Left ventricle myocardium inferior (tissue), 1 donor: ENCODE measurements at regions not wholly inside any gene's neighbourhood (a gene's known extent, or its start where the extent isn't known, plus 50 kb on each side); places are given as distances from the start of the nearest gene placed in this dataset.

Experiments used
- DNase-seq: peaks from one replicate; pipeline ENCODE4 v3.0.0-alpha.2; 2020
- H3K27ac ChIP-seq: fragments of 200-600 bp; replicated peaks from 2 replicates; pipeline ENCODE4 v1.8.0; 2021
- H3K27me3 ChIP-seq: fragments of 200-600 bp; 2 replicates; pipeline ENCODE4 v1.8.0; 2021; ENCODE audit warnings: low read depth
- H3K36me3 ChIP-seq: fragments of 200-600 bp; 2 replicates; pipeline ENCODE4 v1.8.0; 2021
- H3K4me1 ChIP-seq: fragments of 200-600 bp; 2 replicates; pipeline ENCODE4 v1.8.0; 2021
- H3K4me3 ChIP-seq: fragments of 200-600 bp; 2 replicates; pipeline ENCODE4 v1.8.0; 2021; ENCODE audit warnings: mild to moderate bottlenecking, moderate library complexity
- H3K9me3 ChIP-seq: fragments of 200-600 bp; replicated peaks from 2 replicates; pipeline ENCODE4 v1.8.0; 2021
- intact Hi-C: fragments of 100-400 bp; cut with micrococcal nuclease; formaldehyde crosslinking; loops from one replicate; pipeline ENCODE4 v1.11.0; 2022
- TF ChIP-seq, protein P1 (sequence below): fragments of 200-600 bp; IDR thresholded peaks from 2 replicates; pipeline ENCODE4 v1.8.0; 2021; ENCODE audit warnings: antibody characterized with exemption, mild to moderate bottlenecking, borderline replicate concordance
- donor health status: DM: no; HTN: yes; CAD: no; lungs with severe emphysema.

DNA sequence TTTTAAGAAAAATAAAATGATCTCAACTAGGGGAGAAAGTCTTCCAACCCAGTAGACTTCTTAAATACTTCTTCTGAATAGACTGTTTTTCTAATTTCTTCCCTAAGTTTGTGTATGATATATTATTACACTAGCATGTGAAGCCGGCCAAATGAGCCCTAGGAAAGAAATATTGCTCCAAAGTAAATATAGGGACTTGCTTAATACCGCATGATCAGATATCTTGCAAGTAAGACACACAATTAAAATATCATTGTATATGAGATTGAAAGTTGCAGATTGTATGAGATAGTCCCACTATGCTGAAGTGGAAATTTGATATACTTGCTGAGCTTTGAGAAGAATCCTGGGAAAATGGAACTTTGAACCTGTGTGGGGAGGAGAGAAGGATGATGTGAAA, 225.7 kb downstream of the BAMBI start:
- no peak overlapping the region for H3K27ac ChIP-seq
- H3K9me3 ChIP-seq: no peaks in the 10 kb centered on the region
- H3K4me3 ChIP-seq: no peak overlapping the region
- DNase-seq: no peak
- H3K4me1 ChIP-seq: peaks cover 4% of the 10 kb centered on the region
- intact Hi-C loops: no loop called here
- TF ChIP-seq, protein P1, sequence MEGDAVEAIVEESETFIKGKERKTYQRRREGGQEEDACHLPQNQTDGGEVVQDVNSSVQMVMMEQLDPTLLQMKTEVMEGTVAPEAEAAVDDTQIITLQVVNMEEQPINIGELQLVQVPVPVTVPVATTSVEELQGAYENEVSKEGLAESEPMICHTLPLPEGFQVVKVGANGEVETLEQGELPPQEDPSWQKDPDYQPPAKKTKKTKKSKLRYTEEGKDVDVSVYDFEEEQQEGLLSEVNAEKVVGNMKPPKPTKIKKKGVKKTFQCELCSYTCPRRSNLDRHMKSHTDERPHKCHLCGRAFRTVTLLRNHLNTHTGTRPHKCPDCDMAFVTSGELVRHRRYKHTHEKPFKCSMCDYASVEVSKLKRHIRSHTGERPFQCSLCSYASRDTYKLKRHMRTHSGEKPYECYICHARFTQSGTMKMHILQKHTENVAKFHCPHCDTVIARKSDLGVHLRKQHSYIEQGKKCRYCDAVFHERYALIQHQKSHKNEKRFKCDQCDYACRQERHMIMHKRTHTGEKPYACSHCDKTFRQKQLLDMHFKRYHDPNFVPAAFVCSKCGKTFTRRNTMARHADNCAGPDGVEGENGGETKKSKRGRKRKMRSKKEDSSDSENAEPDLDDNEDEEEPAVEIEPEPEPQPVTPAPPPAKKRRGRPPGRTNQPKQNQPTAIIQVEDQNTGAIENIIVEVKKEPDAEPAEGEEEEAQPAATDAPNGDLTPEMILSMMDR: no peak
- no peaks in the 10 kb centered on the region for H3K36me3 ChIP-seq
- no peaks in the 10 kb centered on the region for H3K27me3 ChIP-seq

GRCh38 chr10:28903736-28904135, 226.4 kb downstream of the BAMBI start:
- intact Hi-C loops: no loop called here
- no peak overlapping the region for H3K27ac ChIP-seq
- H3K27me3 ChIP-seq: no peaks in the 10 kb centered on the region
- no peaks in the 10 kb centered on the region for H3K4me1 ChIP-seq
- no peaks in the 10 kb centered on the region for H3K9me3 ChIP-seq
- TF ChIP-seq, protein P1: no peak
- no peak overlapping the region for H3K4me3 ChIP-seq
- no peak for DNase-seq
- no peaks in the 10 kb centered on the region for H3K36me3 ChIP-seq

GRCh38 chr10:28905371-28905770, 228.1 kb downstream of the BAMBI start:
- intact Hi-C loops: no loop called here
- TF ChIP-seq, protein P1: no peak
- no peaks in the 10 kb centered on the region for H3K27me3 ChIP-seq
- H3K27ac ChIP-seq: no peak overlapping the region
- no peaks in the 10 kb centered on the region for H3K9me3 ChIP-seq
- H3K36me3 ChIP-seq: no peaks in the 10 kb centered on the region
- no peak overlapping the region for H3K4me3 ChIP-seq
- H3K4me1 ChIP-seq: no peaks in the 10 kb centered on the region
- no peak for DNase-seq

DNA sequence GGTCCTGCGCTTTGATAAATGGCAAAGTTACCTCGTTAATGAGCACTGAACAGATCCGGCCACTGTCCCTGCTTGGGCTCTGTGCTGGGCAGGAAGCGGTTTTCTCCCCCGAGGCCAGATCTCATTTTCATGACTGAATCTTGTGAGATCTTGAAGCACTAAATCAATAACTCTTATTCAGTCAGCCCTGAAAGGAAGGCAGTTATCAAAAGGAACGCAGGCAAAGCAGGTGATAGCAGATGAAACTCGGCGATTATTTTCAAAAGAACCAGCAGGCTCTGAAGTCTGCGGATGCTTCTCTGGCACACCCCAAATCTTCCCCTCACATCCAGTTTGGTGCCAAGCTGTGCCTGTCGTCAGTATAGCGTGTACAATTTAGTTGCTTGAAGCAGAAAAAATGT, 228.7 kb downstream of the BAMBI start:
- H3K36me3 ChIP-seq: no peaks in the 10 kb centered on the region
- H3K9me3 ChIP-seq: no peaks in the 10 kb centered on the region
- TF ChIP-seq, protein P1: no peak
- H3K27me3 ChIP-seq: no peaks in the 10 kb centered on the region
- H3K4me1 ChIP-seq: no peaks in the 10 kb centered on the region
- H3K27ac ChIP-seq: no peak overlapping the region
- no peak overlapping the region for H3K4me3 ChIP-seq
- DNase-seq: no peak
- intact Hi-C loops: no loop called here

DNA sequence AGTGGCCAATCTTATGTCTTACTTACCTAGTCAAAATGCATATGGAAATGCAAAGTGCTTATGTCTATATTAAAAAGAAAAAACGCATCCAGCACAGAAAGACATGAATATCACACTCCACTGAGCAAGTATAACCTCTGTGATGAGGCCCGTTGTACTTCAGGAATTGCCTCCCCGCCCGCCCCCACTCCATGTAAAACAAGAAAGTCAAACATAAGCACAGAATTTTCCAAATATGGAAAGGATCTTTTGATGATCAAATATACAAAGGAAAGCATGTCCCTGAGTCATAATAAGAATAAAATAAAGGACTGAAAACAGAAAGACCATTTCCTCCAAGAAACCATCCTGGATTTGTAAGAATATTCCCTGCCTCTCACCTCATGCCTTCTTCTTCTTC, 229.1 kb downstream of the BAMBI start:
- H3K36me3 ChIP-seq: no peaks in the 10 kb centered on the region
- DNase-seq: no peak
- no peaks in the 10 kb centered on the region for H3K4me1 ChIP-seq
- H3K27me3 ChIP-seq: no peaks in the 10 kb centered on the region
- intact Hi-C loops: no loop called here
- no peaks in the 10 kb centered on the region for H3K9me3 ChIP-seq
- no peak overlapping the region for H3K27ac ChIP-seq
- H3K4me3 ChIP-seq: no peak overlapping the region
- TF ChIP-seq, protein P1: no peak

- no peaks in the 10 kb centered on the region for H3K4me1 ChIP-seq
- intact Hi-C loops: no loop called here
- H3K36me3 ChIP-seq: no peaks in the 10 kb centered on the region
- TF ChIP-seq, protein P1: no peak
- H3K4me3 ChIP-seq: no peak overlapping the region
- no peaks in the 10 kb centered on the region for H3K9me3 ChIP-seq
- no peak for DNase-seq
- H3K27ac ChIP-seq: no peak overlapping the region
- H3K27me3 ChIP-seq: no peaks in the 10 kb centered on the region
Observed at GRCh38 chr10:28906934-28907333, 229.6 kb downstream of the BAMBI start.
